ENCODE measurements at regions not wholly inside any gene's neighbourhood (a gene's known extent, or its start where the extent isn't known, plus 50 kb on each side); places are given as distances from the start of the nearest gene placed in this dataset.
"Not testable (repeated sequence)": the region's sequence is repeated elsewhere in the genome, so short reads cannot be mapped to it uniquely, and the experiment has no call there.

GRCh38 chr3:153400641-153401040 lies 238.6 kb downstream of the RAP2B start:
- Mint-ChIP-seq H3K9me3 (ENCODE audit: low read depth, unreplicated experiment) (no peaks in the 10 kb centered on the region), H3K27ac (ENCODE audit: unreplicated experiment) (no peak overlapping the region), H3K27me3 (ENCODE audit: unreplicated experiment) (no peaks in the 10 kb centered on the region), H3K36me3 (ENCODE audit: insufficient read depth, unreplicated experiment) (no peaks in the 10 kb centered on the region), H3K4me1 (ENCODE audit: low read depth, unreplicated experiment) (peaks cover 9% of the 10 kb centered on the region), H3K4me3 (ENCODE audit: low read depth, unreplicated experiment) (no peak overlapping the region)
- CTCF ChIA-PET, result no interaction called here
- no peak for TF ChIP-seq CTCF (IDR thresholded peaks at IDR 0.05; ENCODE audit: unreplicated experiment)
- DNase-seq, result no peak
- intact Hi-C loops (cut with micrococcal nuclease; ENCODE audit: unreplicated experiment), result no loop called here
- BruUV-seq (replicated peaks), result no TSS peak

GRCh38 chr3:153404157-153404556 lies 242.1 kb downstream of the RAP2B start:
- DNase-seq, result no peak
- H3K27ac Mint-ChIP-seq (ENCODE audit: unreplicated experiment), result no peak overlapping the region
- BruUV-seq (replicated peaks), result no TSS peak
- H3K4me1 Mint-ChIP-seq (ENCODE audit: low read depth, unreplicated experiment), result peaks cover 9% of the 10 kb centered on the region
- no peaks in the 10 kb centered on the region for H3K36me3 Mint-ChIP-seq (ENCODE audit: insufficient read depth, unreplicated experiment)
- H3K4me3 Mint-ChIP-seq (ENCODE audit: low read depth, unreplicated experiment), result no peak overlapping the region
- no peaks in the 10 kb centered on the region for H3K27me3 Mint-ChIP-seq (ENCODE audit: unreplicated experiment)
- intact Hi-C loops (cut with micrococcal nuclease; ENCODE audit: unreplicated experiment), result no loop called here
- TF ChIP-seq CTCF (IDR thresholded peaks at IDR 0.05; ENCODE audit: unreplicated experiment), result no peak
- H3K9me3 Mint-ChIP-seq (ENCODE audit: low read depth, unreplicated experiment), result no peaks in the 10 kb centered on the region
- CTCF ChIA-PET, result no interaction called here

- H3K4me1 Mint-ChIP-seq (ENCODE audit: low read depth, unreplicated experiment); H3K9me3 Mint-ChIP-seq (ENCODE audit: low read depth, unreplicated experiment); H3K4me3 Mint-ChIP-seq (ENCODE audit: low read depth, unreplicated experiment); H3K27ac Mint-ChIP-seq (ENCODE audit: unreplicated experiment); DNase-seq; H3K27me3 Mint-ChIP-seq (ENCODE audit: unreplicated experiment); H3K36me3 Mint-ChIP-seq (ENCODE audit: insufficient read depth, unreplicated experiment); intact Hi-C loops (cut with micrococcal nuclease; ENCODE audit: unreplicated experiment); BruUV-seq (replicated peaks): not testable (repeated sequence)
- CTCF ChIA-PET, result interaction anchor here (0.6 kb wide), 1 partner anchor 14 kb away, joined by 4 read pairs; no protein-coding TSS in a partner anchor
These were observed 243.3 kb downstream of the RAP2B start for GRCh38 chr3:153405320-153405719.

GRCh38 chr3:153410517-153410916 lies 248.5 kb downstream of the RAP2B start:
- intact Hi-C loops (cut with micrococcal nuclease; ENCODE audit: unreplicated experiment), result no loop called here
- no peaks in the 10 kb centered on the region for H3K27me3 Mint-ChIP-seq (ENCODE audit: unreplicated experiment)
- H3K4me1 Mint-ChIP-seq (ENCODE audit: low read depth, unreplicated experiment), result no peaks in the 10 kb centered on the region
- H3K9me3 Mint-ChIP-seq (ENCODE audit: low read depth, unreplicated experiment), result no peaks in the 10 kb centered on the region
- no peak for DNase-seq
- BruUV-seq (replicated peaks), result no TSS peak
- H3K27ac Mint-ChIP-seq (ENCODE audit: unreplicated experiment), result no peak overlapping the region
- H3K4me3 Mint-ChIP-seq (ENCODE audit: low read depth, unreplicated experiment), result no peak overlapping the region
- CTCF ChIA-PET, result interaction anchor here (1.6 kb wide), 1 partner anchor 11 kb away, joined by 3 read pairs; no protein-coding TSS in a partner anchor
- no peak for TF ChIP-seq CTCF (IDR thresholded peaks at IDR 0.05; ENCODE audit: unreplicated experiment)
- no peaks in the 10 kb centered on the region for H3K36me3 Mint-ChIP-seq (ENCODE audit: insufficient read depth, unreplicated experiment)

GRCh38 chr3:153414982-153415381 lies 253.0 kb downstream of the RAP2B start:
- BruUV-seq (replicated peaks), result no TSS peak
- Mint-ChIP-seq H3K9me3 (ENCODE audit: low read depth, unreplicated experiment) (peaks cover 11% of the 10 kb centered on the region), H3K27ac (ENCODE audit: unreplicated experiment) (no peak overlapping the region), H3K4me1 (ENCODE audit: low read depth, unreplicated experiment) (no peaks in the 10 kb centered on the region), H3K27me3 (ENCODE audit: unreplicated experiment) (no peaks in the 10 kb centered on the region), H3K4me3 (ENCODE audit: low read depth, unreplicated experiment) (no peak overlapping the region), H3K36me3 (ENCODE audit: insufficient read depth, unreplicated experiment) (no peaks in the 10 kb centered on the region)
- CTCF ChIA-PET, result interaction anchor here (0.6 kb wide), 1 partner anchor 23 kb away, joined by 6 read pairs; no protein-coding TSS in a partner anchor
- DNase-seq, result no peak
- no peak for TF ChIP-seq CTCF (IDR thresholded peaks at IDR 0.05; ENCODE audit: unreplicated experiment)
- intact Hi-C loops (cut with micrococcal nuclease; ENCODE audit: unreplicated experiment), result no loop called here
